Astrocyte (in vitro differentiated cells and primary cell): ENCODE measurements at regions not wholly inside any gene's neighbourhood (a gene's known extent, or its start where the extent isn't known, plus 50 kb on each side); places are given as distances from the start of the nearest gene placed in this dataset.
A peak's percentile ranks its signal among the peaks of the same experiment; 100 is the strongest.

Experiments
- DNase-seq: peaks from one replicate; pipeline ENCODE4 v3.0.0-alpha.2; 2010; ENCODE audit warnings: low read depth
- FAIRE-seq: peaks from 2 replicates; lab custom pipeline; 2011; peaks lifted over from hg19 to GRCh38; lab: Jason Lieb, UNC
- H2AFZ ChIP-seq: 2 replicates; pipeline ENCODE4 v1.6.0; 2012; ENCODE audit warnings: low read depth, low read length, inconsistent platforms
- H3K27ac ChIP-seq: 2 replicates; pipeline ENCODE4 v1.5.1; 2011; ENCODE audit warnings: low read depth, low read length, inconsistent platforms
- H3K27me3 ChIP-seq: 2 replicates; pipeline ENCODE4 v1.6.0; 2011; ENCODE audit warnings: low read length, inconsistent platforms; ENCODE audit not compliant: insufficient read depth
- H3K36me3 ChIP-seq: 2 replicates; pipeline ENCODE4 v1.5.1; 2011; ENCODE audit warnings: low read length, inconsistent platforms; ENCODE audit not compliant: insufficient read depth
- H3K4me1 ChIP-seq: 2 replicates; pipeline ENCODE4 v1.5.1; 2011; ENCODE audit warnings: low read length, inconsistent platforms; ENCODE audit not compliant: insufficient read depth
- H3K4me2 ChIP-seq: 2 replicates; pipeline ENCODE4 v1.6.0; 2012; ENCODE audit warnings: low read length, inconsistent platforms
- H3K4me3 ChIP-seq: 2 replicates; pipeline ENCODE4 v1.5.1; 2011; ENCODE audit warnings: low read depth, mild to moderate bottlenecking, low read length, inconsistent platforms; ENCODE audit not compliant: insufficient read depth
- H3K79me2 ChIP-seq: 2 replicates; pipeline ENCODE4 v1.6.0; 2012; ENCODE audit warnings: mild to moderate bottlenecking, low read length, inconsistent platforms; ENCODE audit not compliant: insufficient read depth
- H3K9ac ChIP-seq: 2 replicates; pipeline ENCODE4 v1.6.0; 2012; ENCODE audit warnings: mild to moderate bottlenecking, low read length, inconsistent platforms
- H3K9me3 ChIP-seq: 2 replicates; pipeline ENCODE4 v1.5.1; 2012; ENCODE audit warnings: low read depth, mild to moderate bottlenecking, low read length, inconsistent platforms; ENCODE audit not compliant: insufficient read depth
- H4K20me1 ChIP-seq: 2 replicates; pipeline ENCODE4 v1.6.0; 2012; ENCODE audit warnings: low read length, inconsistent platforms; ENCODE audit not compliant: insufficient read depth
- H3K27ac Mint-ChIP-seq: one replicate; pipeline ENCODE4 v1.8.0; 2021; ENCODE audit warnings: mild to moderate bottlenecking, mixed read lengths; ENCODE audit not compliant: unreplicated experiment
- H3K27me3 Mint-ChIP-seq: one replicate; pipeline ENCODE4 v1.8.0; 2021; ENCODE audit warnings: low read depth, mixed read lengths; ENCODE audit not compliant: unreplicated experiment
- H3K36me3 Mint-ChIP-seq: one replicate; pipeline ENCODE4 v1.8.0; 2021; ENCODE audit warnings: low read depth, mixed read lengths; ENCODE audit not compliant: unreplicated experiment
- H3K4me1 Mint-ChIP-seq: one replicate; pipeline ENCODE4 v1.8.0; 2021; ENCODE audit warnings: low read depth, mixed read lengths; ENCODE audit not compliant: unreplicated experiment
- H3K4me3 Mint-ChIP-seq: one replicate; pipeline ENCODE4 v1.8.0; 2021; ENCODE audit warnings: mild to moderate bottlenecking, moderate library complexity, mixed read lengths; ENCODE audit not compliant: unreplicated experiment
- H3K9me3 Mint-ChIP-seq: one replicate; pipeline ENCODE4 v1.8.0; 2021; ENCODE audit warnings: mild to moderate bottlenecking, mixed read lengths; ENCODE audit not compliant: unreplicated experiment
- EZH2 ChIP-seq: IDR thresholded peaks from 2 replicates; pipeline ENCODE4 v1.6.1; 2012; ENCODE audit warnings: mild to moderate bottlenecking, low read length, inconsistent platforms; ENCODE audit not compliant: insufficient read depth
- TF ChIP-seq, protein P1 (sequence below): IDR thresholded peaks from 2 replicates; pipeline ENCODE4 v1.5.1; 2011; ENCODE audit warnings: low read depth, mild to moderate bottlenecking, inconsistent platforms, low read length, moderate library complexity; ENCODE audit not compliant: insufficient read depth

GRCh38 chr2:53021828-53022227 is 745.8 kb upstream of the CHAC2 start:
- peaks cover 13% of the 10 kb centered on the region for H3K4me1 Mint-ChIP-seq
- H3K36me3 Mint-ChIP-seq = no peaks in the 10 kb centered on the region
- Histone ChIP-seq H3K27ac (no peak overlapping the region), H3K4me3 (no peak overlapping the region), H3K79me2 (no peaks in the 10 kb centered on the region), H4K20me1 (no peaks in the 10 kb centered on the region), H3K27me3 (no peaks in the 10 kb centered on the region), H3K36me3 (no peaks in the 10 kb centered on the region), H3K9me3 (no peaks in the 10 kb centered on the region), H3K9ac (no peak overlapping the region), H3K4me2 (no peak overlapping the region), H3K4me1 (no peaks in the 10 kb centered on the region), H2AFZ (no peak overlapping the region)
- no peak overlapping the region for H3K4me3 Mint-ChIP-seq
- DNase-seq (no peak), FAIRE-seq (no peak)
- H3K27ac Mint-ChIP-seq = no peak overlapping the region
- H3K9me3 Mint-ChIP-seq = no peaks in the 10 kb centered on the region
- no peaks in the 10 kb centered on the region for H3K27me3 Mint-ChIP-seq
- TF ChIP-seq, protein P1, sequence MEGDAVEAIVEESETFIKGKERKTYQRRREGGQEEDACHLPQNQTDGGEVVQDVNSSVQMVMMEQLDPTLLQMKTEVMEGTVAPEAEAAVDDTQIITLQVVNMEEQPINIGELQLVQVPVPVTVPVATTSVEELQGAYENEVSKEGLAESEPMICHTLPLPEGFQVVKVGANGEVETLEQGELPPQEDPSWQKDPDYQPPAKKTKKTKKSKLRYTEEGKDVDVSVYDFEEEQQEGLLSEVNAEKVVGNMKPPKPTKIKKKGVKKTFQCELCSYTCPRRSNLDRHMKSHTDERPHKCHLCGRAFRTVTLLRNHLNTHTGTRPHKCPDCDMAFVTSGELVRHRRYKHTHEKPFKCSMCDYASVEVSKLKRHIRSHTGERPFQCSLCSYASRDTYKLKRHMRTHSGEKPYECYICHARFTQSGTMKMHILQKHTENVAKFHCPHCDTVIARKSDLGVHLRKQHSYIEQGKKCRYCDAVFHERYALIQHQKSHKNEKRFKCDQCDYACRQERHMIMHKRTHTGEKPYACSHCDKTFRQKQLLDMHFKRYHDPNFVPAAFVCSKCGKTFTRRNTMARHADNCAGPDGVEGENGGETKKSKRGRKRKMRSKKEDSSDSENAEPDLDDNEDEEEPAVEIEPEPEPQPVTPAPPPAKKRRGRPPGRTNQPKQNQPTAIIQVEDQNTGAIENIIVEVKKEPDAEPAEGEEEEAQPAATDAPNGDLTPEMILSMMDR = no peak
- no peak for TF ChIP-seq EZH2

DNA sequence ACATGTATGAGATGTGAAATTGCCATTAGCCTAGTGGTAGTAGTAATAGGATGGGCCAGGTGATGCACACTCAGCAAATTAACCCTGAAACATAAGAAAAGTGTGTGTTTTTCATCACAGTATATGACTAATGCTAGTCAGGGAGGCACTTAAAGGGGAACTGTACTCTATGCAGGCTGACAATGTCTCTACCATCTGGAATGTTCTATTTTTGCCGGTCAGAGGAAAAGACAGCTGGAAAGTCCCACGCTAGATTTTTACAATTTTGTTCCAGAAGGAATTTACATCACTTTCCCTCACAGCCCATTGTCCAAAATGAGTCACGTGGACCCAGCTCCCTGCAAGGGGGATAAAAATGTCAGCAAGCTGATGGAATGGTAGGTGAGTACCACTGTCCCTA is 746.3 kb upstream of the CHAC2 start:
- Histone ChIP-seq H3K27me3 (no peaks in the 10 kb centered on the region), H3K9ac (no peak overlapping the region), H3K79me2 (no peaks in the 10 kb centered on the region), H3K4me1 (no peaks in the 10 kb centered on the region), H4K20me1 (no peaks in the 10 kb centered on the region), H3K4me3 (no peak overlapping the region), H3K36me3 (no peaks in the 10 kb centered on the region), H3K4me2 (no peak overlapping the region), H3K9me3 (no peaks in the 10 kb centered on the region), H2AFZ (no peak overlapping the region), H3K27ac (no peak overlapping the region)
- H3K27me3 Mint-ChIP-seq = no peaks in the 10 kb centered on the region
- H3K4me3 Mint-ChIP-seq = no peak overlapping the region
- H3K4me1 Mint-ChIP-seq = peaks cover 13% of the 10 kb centered on the region
- DNase-seq = peak; percentile 60
- peak overlapping the region; percentile 54 for H3K27ac Mint-ChIP-seq
- FAIRE-seq = no peak
- TF ChIP-seq EZH2 = no peak
- TF ChIP-seq, protein P1 = no peak
- no peaks in the 10 kb centered on the region for H3K36me3 Mint-ChIP-seq
- H3K9me3 Mint-ChIP-seq = no peaks in the 10 kb centered on the region

DNA sequence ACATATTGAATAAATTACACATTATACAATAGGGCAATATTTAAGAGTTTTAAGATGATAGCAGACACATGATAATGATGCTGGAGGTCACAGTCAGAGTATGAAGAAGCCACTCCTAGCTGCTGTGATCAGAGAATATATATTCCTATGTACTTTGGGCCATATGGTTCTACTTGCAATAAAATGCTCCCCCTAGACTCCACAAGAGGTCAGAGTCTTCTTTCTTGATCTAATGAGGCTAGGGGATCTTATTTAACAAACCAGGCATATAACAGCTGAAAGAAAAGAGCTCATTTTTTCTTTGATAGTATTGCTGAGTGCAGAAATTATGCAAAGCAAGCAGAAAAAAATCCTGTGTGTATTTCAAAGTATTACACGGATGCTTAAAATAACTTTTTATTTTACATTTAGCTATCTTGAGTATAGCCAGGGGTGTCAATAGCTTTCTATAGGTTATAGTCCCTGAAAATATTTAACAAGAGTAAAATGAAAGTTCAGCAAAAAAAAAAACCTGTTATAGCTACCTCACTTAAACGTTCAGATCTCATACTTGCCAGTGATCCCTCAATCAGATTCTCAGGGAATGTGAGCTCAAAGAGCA is 748.7 kb upstream of the CHAC2 start:
- no peaks in the 10 kb centered on the region for H3K36me3 ChIP-seq
- H3K79me2 ChIP-seq = no peaks in the 10 kb centered on the region
- no peaks in the 10 kb centered on the region for H3K4me1 ChIP-seq
- H3K4me3 ChIP-seq = no peak overlapping the region
- no peak overlapping the region for H3K9ac ChIP-seq
- no peak overlapping the region for H2AFZ ChIP-seq
- H3K4me2 ChIP-seq = no peak overlapping the region
- H3K27me3 Mint-ChIP-seq = no peaks in the 10 kb centered on the region
- FAIRE-seq = no peak
- no peaks in the 10 kb centered on the region for H3K27me3 ChIP-seq
- H3K9me3 Mint-ChIP-seq = no peaks in the 10 kb centered on the region
- TF ChIP-seq EZH2 = no peak
- TF ChIP-seq, protein P1 = peak; percentile 23
- DNase-seq = no peak
- H3K27ac Mint-ChIP-seq = no peak overlapping the region
- no peak overlapping the region for H3K27ac ChIP-seq
- H4K20me1 ChIP-seq = no peaks in the 10 kb centered on the region
- H3K4me3 Mint-ChIP-seq = no peak overlapping the region
- no peaks in the 10 kb centered on the region for H3K36me3 Mint-ChIP-seq
- H3K9me3 ChIP-seq = no peaks in the 10 kb centered on the region
- peaks cover 13% of the 10 kb centered on the region for H3K4me1 Mint-ChIP-seq
